H1 (cell line): ENCODE measurements at regions not wholly inside any gene's neighbourhood (a gene's known extent, or its start where the extent isn't known, plus 50 kb on each side); places are given as distances from the start of the nearest gene placed in this dataset.

ENCODE experiments used
- CTCF ChIA-PET: fragments of 300-600 bp; sonication (Branson Sonifier 250); formaldehyde crosslinking; loops from one replicate; lab custom pipeline; 2021; ENCODE audit not compliant: partially characterized antibody; lab: Charles Lee
- POLR2A ChIA-PET: fragments of 300-600 bp; sonication (Branson Sonifier 250); formaldehyde crosslinking; loops from one replicate; lab custom pipeline; 2021; ENCODE audit warnings: inconsistent platforms; ENCODE audit not compliant: partially characterized antibody; lab: Charles Lee
- DNase-seq, 2 experiments: peaks; one replicate each; pipeline versions ENCODE4 v3.0.0 to v3.0.0-alpha.2; 2010 to 2022; ENCODE audit warnings: low spot score in 2 of 2, low read depth in 1 of 2, mixed read lengths in 1 of 2
- FAIRE-seq: peaks from 2 replicates; lab custom pipeline; 2011; peaks lifted over from hg19 to GRCh38; lab: Jason Lieb, UNC
- H2AFZ ChIP-seq: 2 replicates; pipeline ENCODE4 v1.8.1; 2012; ENCODE audit warnings: low read length, inconsistent platforms
- H2AK5ac ChIP-seq: 2 replicates; pipeline ENCODE4 v1.6.1; 2013; ENCODE audit warnings: low read depth, low read length
- H2BK120ac ChIP-seq: replicated peaks from 2 replicates; pipeline ENCODE3; 2013; ENCODE audit warnings: low read depth, low read length, inconsistent platforms
- H2BK12ac ChIP-seq: 2 replicates; pipeline ENCODE4 v1.6.1; 2013; ENCODE audit warnings: low read depth, low read length
- H2BK15ac ChIP-seq: 2 replicates; pipeline ENCODE4 v1.6.1; 2013; ENCODE audit warnings: low read length
- H2BK20ac ChIP-seq: 2 replicates; pipeline ENCODE4 v1.6.1; 2013; ENCODE audit warnings: low read length
- H2BK5ac ChIP-seq: 2 replicates; pipeline ENCODE4 v1.6.1; 2013; ENCODE audit warnings: low read depth, low read length
- H3K14ac ChIP-seq: 2 replicates; pipeline ENCODE4 v1.6.1; 2013; ENCODE audit warnings: inconsistent platforms; ENCODE audit not compliant: insufficient read length
- H3K18ac ChIP-seq: 2 replicates; pipeline ENCODE4 v1.6.1; 2013; ENCODE audit warnings: low read length; ENCODE audit errors: extremely low read depth
- H3K23ac ChIP-seq: 2 replicates; pipeline ENCODE4 v1.6.1; 2013; ENCODE audit warnings: inconsistent platforms; ENCODE audit not compliant: insufficient read length
- H3K23me2 ChIP-seq: 2 replicates; pipeline ENCODE4 v1.6.1; 2013; ENCODE audit warnings: low read depth, low read length
- H3K27ac ChIP-seq: 2 replicates; pipeline ENCODE4 v1.6.1; 2011; ENCODE audit warnings: low read depth, low read length, inconsistent platforms
- H3K27me3 ChIP-seq, 4 experiments: replicated peaks in 1 of 4; 1 replicate in 1 of 4; 2 replicates in 3 of 4; pipeline versions ENCODE4 v1.6.1 to v1.8.1; 2011 to 2013; ENCODE audit warnings: low read length in 3 of 4, mild to moderate bottlenecking in 3 of 4, inconsistent platforms in 2 of 4, mixed read lengths in 2 of 4, moderate library complexity in 1 of 4; ENCODE audit not compliant: control insufficient read depth in 3 of 4, insufficient read depth in 3 of 4; ENCODE audit errors: extremely low read depth in 1 of 4
- H3K36me3 ChIP-seq, 4 experiments: 2 replicates each; pipeline versions ENCODE4 v1.6.1 to v1.8.1; 2011 to 2013; ENCODE audit warnings: mild to moderate bottlenecking in 4 of 4, low read length in 3 of 4, moderate library complexity in 2 of 4, control low read depth in 1 of 4, inconsistent platforms in 1 of 4; ENCODE audit not compliant: insufficient read depth in 4 of 4, control insufficient read depth in 2 of 4
- H3K4ac ChIP-seq: replicated peaks from 2 replicates; pipeline ENCODE3; 2013; ENCODE audit warnings: low read length, low read depth, mixed read lengths, inconsistent platforms; ENCODE audit not compliant: insufficient read length
- H3K4me1 ChIP-seq, 4 experiments: replicated peaks in 1 of 4; 1 replicate in 1 of 4; 2 replicates in 3 of 4; pipeline versions ENCODE4 v1.6.1 to v1.8.1; 2011 to 2013; ENCODE audit warnings: low read length in 3 of 4, inconsistent platforms in 2 of 4, mixed read lengths in 1 of 4; ENCODE audit not compliant: insufficient read depth in 4 of 4, control insufficient read depth in 3 of 4
- H3K4me2 ChIP-seq, 2 experiments: 2 replicates each; pipeline versions ENCODE4 v1.6.1 to v1.8.1; 2011 to 2013; ENCODE audit warnings: low read depth in 2 of 2, low read length in 2 of 2, control low read depth in 1 of 2, inconsistent platforms in 1 of 2, mild to moderate bottlenecking in 1 of 2; ENCODE audit not compliant: insufficient read depth in 1 of 2
- H3K4me3 ChIP-seq, 4 experiments: fragments of 200-600, 300-600 bp in 1 of 4; sonication (generic), shearing (Covaris generic), sonication (Bioruptor Twin) in 1 of 4; 2 replicates each; pipeline versions ENCODE4 v1.5.1 to v1.8.1; 2011 to 2016; ENCODE audit warnings: low read length in 4 of 4, low read depth in 3 of 4, control low read depth in 2 of 4, inconsistent platforms in 2 of 4, mild to moderate bottlenecking in 2 of 4, mixed read lengths in 1 of 4, moderate library complexity in 1 of 4; ENCODE audit not compliant: insufficient read depth in 2 of 4; ENCODE audit errors: extremely low read depth in 1 of 4
- H3K56ac ChIP-seq: replicated peaks from 2 replicates; pipeline ENCODE3; 2013; ENCODE audit warnings: low read depth, mild to moderate bottlenecking, mixed read lengths, low read length, inconsistent platforms; ENCODE audit not compliant: insufficient read length
- H3K79me1 ChIP-seq: 2 replicates; pipeline ENCODE4 v1.6.1; 2013; ENCODE audit warnings: low read depth, low read length, control low read depth
- H3K79me2 ChIP-seq, 2 experiments: 2 replicates each; pipeline versions ENCODE4 v1.6.1 to v1.8.1; 2012 to 2013; ENCODE audit warnings: low read length in 2 of 2, mild to moderate bottlenecking in 2 of 2, inconsistent platforms in 1 of 2; ENCODE audit not compliant: insufficient read depth in 2 of 2, control insufficient read depth in 1 of 2
- H3K9ac ChIP-seq, 4 experiments: replicated peaks in 1 of 4; 1 replicate in 1 of 4; 2 replicates in 3 of 4; pipeline versions ENCODE4 v1.6.1 to v1.8.1; 2011 to 2013; ENCODE audit warnings: low read depth in 3 of 4, low read length in 3 of 4, control low read depth in 2 of 4, mild to moderate bottlenecking in 2 of 4, moderate library complexity in 2 of 4, inconsistent platforms in 1 of 4; ENCODE audit errors: extremely low read depth in 1 of 4
- H3K9me3 ChIP-seq, 2 experiments: 2 replicates each; pipeline versions ENCODE4 v1.6.1 to v1.8.1; 2012 to 2013; ENCODE audit warnings: mild to moderate bottlenecking in 2 of 2, moderate library complexity in 2 of 2, control low read depth in 1 of 2, inconsistent platforms in 1 of 2, low read depth in 1 of 2, low read length in 1 of 2, mixed read lengths in 1 of 2; ENCODE audit not compliant: insufficient read depth in 2 of 2
- H4K20me1 ChIP-seq, 2 experiments: replicated peaks in 1 of 2; 2 replicates each; pipeline versions ENCODE3 to v1.8.1; 2011 to 2013; ENCODE audit warnings: inconsistent platforms in 2 of 2, low read length in 2 of 2, mild to moderate bottlenecking in 1 of 2; ENCODE audit not compliant: insufficient read depth in 2 of 2, control insufficient read depth in 1 of 2
- H4K5ac ChIP-seq: 2 replicates; pipeline ENCODE4 v1.6.1; 2013; ENCODE audit warnings: low read length, low read depth, mixed read lengths, inconsistent platforms; ENCODE audit not compliant: insufficient read length
- H4K8ac ChIP-seq: 2 replicates; pipeline ENCODE4 v1.8.0; 2013; ENCODE audit warnings: mild to moderate bottlenecking, moderate library complexity, low read length, inconsistent platforms; ENCODE audit not compliant: insufficient read depth; ENCODE audit errors: extremely low read depth
- H4K91ac ChIP-seq: replicated peaks from 2 replicates; pipeline ENCODE3; 2013; ENCODE audit warnings: low read length, mixed read lengths, inconsistent platforms; ENCODE audit not compliant: insufficient read length
- CHD2 ChIP-seq: IDR thresholded peaks from 2 replicates; pipeline ENCODE4 v1.6.1; 2012; ENCODE audit warnings: low read length, improper control_type of control experiment
- CTBP2 ChIP-seq: IDR thresholded peaks from 2 replicates; pipeline ENCODE4 v1.7.0; 2011; ENCODE audit warnings: borderline replicate concordance, mild to moderate bottlenecking, moderate library complexity, mixed read lengths, low read length; ENCODE audit not compliant: insufficient read depth, insufficient read length
- HDAC6 ChIP-seq: IDR thresholded peaks from one replicate; pipeline ENCODE4 v1.7.1; 2012; ENCODE audit warnings: low read depth, mild to moderate bottlenecking, inconsistent platforms, low read length, moderate library complexity
- POLR2A ChIP-seq, 2 experiments: IDR thresholded peaks; 1 replicate in 1 of 2; 2 replicates in 1 of 2; pipeline ENCODE4 v1.6.1; 2011; ENCODE audit warnings: low read depth in 2 of 2, low read length in 2 of 2, mild to moderate bottlenecking in 2 of 2; ENCODE audit errors: control extremely low read depth in 1 of 2
- RBBP5 ChIP-seq: IDR thresholded peaks from 2 replicates; pipeline ENCODE4 v1.7.1; 2012; ENCODE audit warnings: low read depth, mild to moderate bottlenecking, inconsistent platforms, low read length, moderate library complexity, borderline replicate concordance
- RNF2 ChIP-seq: fragments of 200-900, 300-1000 bp; sonication (generic); IDR thresholded peaks from 2 replicates; pipeline ENCODE4 v1.7.1; 2016; ENCODE audit warnings: borderline replicate concordance, low read depth, mild to moderate bottlenecking, antibody characterized with exemption, low read length; ENCODE audit not compliant: poor library complexity, severe bottlenecking; ENCODE audit errors: missing control alignments
- SIN3A ChIP-seq, 2 experiments: IDR thresholded peaks in 1 of 2; conservative IDR thresholded peaks in 1 of 2; 2 replicates each; pipeline ENCODE4 v1.6.1; 2011 to 2012; ENCODE audit warnings: low read length in 2 of 2, improper control_type of control experiment in 1 of 2, low read depth in 1 of 2, mild to moderate bottlenecking in 1 of 2
- WGBS, 2 experiments: shearing (Covaris generic) in 1 of 2; methylation state at CpG; one replicate each; pipeline versions ENCODE4 v1.1.6 to v1.1.7; 2013 to 2015; ENCODE audit warnings: low lambda C conversion rate in 2 of 2, mixed read lengths in 2 of 2, inconsistent platforms in 1 of 2, low coverage in 1 of 2, missing lambda C conversion rate in 1 of 2; ENCODE audit not compliant: insufficient replicate concordance in 2 of 2, insufficient coverage in 1 of 2, insufficient read length in 1 of 2; ENCODE audit errors: extremely low coverage in 1 of 2, missing lambda C conversion rate in 1 of 2; 5-methylcytosine and 5-hydroxymethylcytosine counted together
- TF ChIP-seq, protein P1 (sequence below): IDR thresholded peaks from 2 replicates; pipeline ENCODE4 v1.6.1; 2012; ENCODE audit warnings: inconsistent platforms

DNA sequence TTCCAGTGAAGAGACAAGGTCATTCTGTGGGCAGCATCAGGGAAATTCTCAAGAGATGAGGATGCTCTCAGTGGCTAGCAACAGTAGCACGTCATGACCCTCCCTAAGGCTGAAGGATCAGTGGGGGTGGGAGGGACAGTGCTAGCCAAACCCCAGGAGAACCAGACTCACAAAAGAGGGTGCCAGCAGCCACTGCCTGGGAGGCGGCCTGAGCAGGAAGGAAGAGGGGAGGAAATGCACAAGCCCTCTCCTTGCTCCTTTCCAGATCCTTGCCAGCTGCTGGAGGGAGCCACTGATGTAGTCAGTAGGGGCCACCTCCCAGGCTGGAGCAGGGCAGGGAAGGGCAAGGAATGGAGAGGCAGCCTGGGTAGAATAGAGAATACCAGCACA, 302.7 kb downstream of the RPS24 start:
- no peaks in the 10 kb centered on the region for H3K9me3 ChIP-seq
- no peaks in the 10 kb centered on the region for H3K79me1 ChIP-seq
- no peak overlapping the region for H3K4me2 ChIP-seq
- H3K36me3 ChIP-seq, result no peaks in the 10 kb centered on the region
- no peak overlapping the region for H2AK5ac ChIP-seq
- H3K56ac ChIP-seq, result no peak overlapping the region
- no peak overlapping the region for H2BK20ac ChIP-seq
- H3K27me3 ChIP-seq, result no peaks in the 10 kb centered on the region; a peak in 1 of 7 replicates
- no peak overlapping the region for H3K27ac ChIP-seq
- no peak overlapping the region for H3K14ac ChIP-seq
- no peak overlapping the region for H2BK5ac ChIP-seq
- no peak overlapping the region for H3K4ac ChIP-seq
- H3K4me3 ChIP-seq, result no peak overlapping the region
- no peak overlapping the region for H4K91ac ChIP-seq
- CTCF ChIA-PET, result interaction anchor here (1.2 to 2.2 kb wide), 3 partner anchors 23 to 289 kb away, joined by 3 to 8 read pairs (median 5); no protein-coding TSS in a partner anchor
- H2BK120ac ChIP-seq, result no peak overlapping the region
- no peak overlapping the region for H2AFZ ChIP-seq
- H3K4me1 ChIP-seq, result peaks cover 0 to 3% (median 0%) of the 10 kb centered on the region in 4 experiments; a peak in 2 of 7 replicates
- H3K23me2 ChIP-seq, result no peaks in the 10 kb centered on the region
- H2BK15ac ChIP-seq, result no peak overlapping the region
- no peaks in the 10 kb centered on the region for H4K20me1 ChIP-seq
- no peak overlapping the region for H3K18ac ChIP-seq
- H3K23ac ChIP-seq, result no peak overlapping the region
- H3K9ac ChIP-seq, result peak overlapping the region in 1 of 4 experiments; percentile 27; a peak in 1 of 7 replicates
- no peak overlapping the region for H2BK12ac ChIP-seq
- H4K8ac ChIP-seq, result no peak overlapping the region
- 73% methylated on average over 1 of the region's 2 CpGs; no CpG with 5 or more reads in 1 of the 2 experiments for WGBS, 2 experiments
- no peaks in the 10 kb centered on the region for H3K79me2 ChIP-seq
- no peak overlapping the region for H4K5ac ChIP-seq
- FAIRE-seq (no peak), DNase-seq (peak in 1 of 2 experiments; percentile 30)
- POLR2A ChIA-PET, result no interaction called here
- TF ChIP-seq, protein P1, sequence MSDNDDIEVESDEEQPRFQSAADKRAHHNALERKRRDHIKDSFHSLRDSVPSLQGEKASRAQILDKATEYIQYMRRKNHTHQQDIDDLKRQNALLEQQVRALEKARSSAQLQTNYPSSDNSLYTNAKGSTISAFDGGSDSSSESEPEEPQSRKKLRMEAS, result no peak
- TF ChIP-seq RBBP5, result no peak
- TF ChIP-seq CTBP2, result no peak
- no peak for TF ChIP-seq SIN3A (conservative IDR thresholded peaks at IDR 0.05 in 1 of 2, IDR thresholded peaks at IDR 0.05 in 1 of 2; ENCODE audit: low read depth in 1 of 2, low read length in 2 of 2)
- no peak for TF ChIP-seq CHD2
- no peak for TF ChIP-seq RNF2
- no peak for TF ChIP-seq POLR2A (IDR thresholded peaks at IDR 0.05; ENCODE audit: control extremely low read depth in 1 of 2, low read depth in 2 of 2, low read length in 2 of 2)
- no peak for TF ChIP-seq HDAC6
